ENCODE measurements at regions not wholly inside any gene's neighbourhood (a gene's known extent, or its start where the extent isn't known, plus 50 kb on each side); places are given as distances from the start of the nearest gene placed in this dataset.
A peak's percentile ranks its signal among the peaks of the same experiment; 100 is the strongest.

DNA sequence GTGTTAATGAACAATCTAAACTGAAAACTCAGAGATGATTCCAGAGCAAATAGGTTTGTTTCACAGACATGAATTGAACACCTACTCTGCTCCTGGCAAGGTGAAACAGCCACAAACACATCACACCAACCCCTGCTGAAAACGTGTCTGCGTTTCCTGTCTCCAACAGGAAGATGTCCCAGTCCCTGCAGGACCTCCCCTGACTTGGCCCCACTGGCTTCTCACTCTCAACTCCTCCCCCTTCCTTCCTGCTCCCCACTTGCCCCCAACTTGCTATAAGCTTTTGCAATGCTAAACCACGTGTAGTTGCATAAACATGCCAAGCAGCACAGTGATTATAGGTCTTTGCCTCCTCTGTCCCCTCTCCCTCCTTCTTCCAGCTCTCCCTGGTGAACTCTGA, 567.6 kb downstream of the BCL11B start:
- peak; percentile 64 for DNase-seq

DNA sequence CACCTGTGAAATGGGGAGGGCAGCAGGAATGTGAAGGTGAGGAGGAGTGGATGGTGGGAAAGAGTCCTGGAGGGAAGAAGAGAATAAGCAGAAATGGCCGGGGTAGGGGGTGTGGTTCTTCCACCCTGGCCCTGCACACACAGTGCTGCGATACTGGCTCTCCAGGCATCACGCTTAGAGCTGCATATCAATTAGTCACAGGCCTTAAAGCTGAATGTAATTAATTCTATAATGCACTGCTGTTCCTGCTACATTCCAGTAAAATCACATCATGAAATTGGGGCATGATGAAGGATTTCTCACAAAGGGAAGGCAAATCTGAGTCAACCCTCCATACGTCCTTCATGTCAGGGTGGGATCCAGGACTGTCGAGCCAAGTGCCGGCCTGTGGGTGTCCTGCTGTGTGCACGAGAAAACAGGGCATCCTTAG, 566.1 kb downstream of the BCL11B start:
- DNase-seq: no peak

DNA sequence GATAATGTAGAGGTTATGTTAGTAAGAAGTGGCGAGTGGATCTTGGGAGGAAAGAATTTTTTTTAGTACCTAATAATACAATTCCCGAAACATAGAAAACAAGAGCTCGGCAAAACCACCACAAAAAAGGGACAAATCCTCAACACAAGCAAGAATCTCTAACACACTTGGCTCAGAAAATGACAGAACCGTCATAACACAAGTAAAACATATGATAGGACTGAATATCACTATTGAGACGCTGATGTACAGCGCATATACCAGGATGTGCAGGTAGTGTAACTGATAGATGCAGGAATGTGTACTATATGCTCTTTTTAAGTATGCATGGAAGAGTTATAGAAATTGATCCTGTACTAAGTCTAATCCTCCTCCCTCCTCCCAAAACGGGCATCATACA, 564.5 kb downstream of the BCL11B start:
- DNase-seq: no peak

GRCh38 chr14:98708555-98708954, 563.4 kb downstream of the BCL11B start:
- DNase-seq: no peak

- peak; percentile 24 for DNase-seq
Observed at GRCh38 chr14:98711453-98711852, 560.5 kb downstream of the BCL11B start.

GRCh38 chr14:98714626-98715425, 557.2 kb downstream of the BCL11B start:
- no peak for DNase-seq

DNA sequence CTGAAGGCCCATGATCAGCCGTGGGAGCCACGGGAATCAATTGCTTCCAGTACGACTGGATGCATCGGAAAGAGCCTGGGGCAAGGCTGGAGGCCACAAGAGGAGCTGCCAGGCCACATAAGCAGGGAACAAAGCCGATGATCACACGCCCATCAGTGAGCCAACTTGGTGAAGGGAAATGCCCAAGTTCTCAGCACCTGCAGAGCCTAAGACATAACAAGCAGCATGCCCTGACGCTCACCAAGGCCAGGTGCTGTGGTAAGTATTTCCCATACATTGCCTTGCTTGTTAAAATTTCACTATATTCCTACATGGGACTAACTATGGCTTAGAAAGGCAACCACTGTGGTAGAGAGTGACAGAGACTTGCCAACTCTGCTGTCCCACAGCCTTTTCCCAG, 555.9 kb downstream of the BCL11B start:
- no peak for DNase-seq

- DNase-seq: no peak
Observed at GRCh38 chr14:98721061-98721460, 550.9 kb downstream of the BCL11B start.

- DNase-seq: no peak
Observed at GRCh38 chr14:98724734-98725133, 547.3 kb downstream of the BCL11B start.

GRCh38 chr14:98725191-98725590, 546.8 kb downstream of the BCL11B start:
- DNase-seq: no peak

GRCh38 chr14:98725676-98726075, 546.3 kb downstream of the BCL11B start:
- DNase-seq: no peak

GRCh38 chr14:98726585-98727405, 545.2 kb downstream of the BCL11B start:
- DNase-seq: no peak

DNA sequence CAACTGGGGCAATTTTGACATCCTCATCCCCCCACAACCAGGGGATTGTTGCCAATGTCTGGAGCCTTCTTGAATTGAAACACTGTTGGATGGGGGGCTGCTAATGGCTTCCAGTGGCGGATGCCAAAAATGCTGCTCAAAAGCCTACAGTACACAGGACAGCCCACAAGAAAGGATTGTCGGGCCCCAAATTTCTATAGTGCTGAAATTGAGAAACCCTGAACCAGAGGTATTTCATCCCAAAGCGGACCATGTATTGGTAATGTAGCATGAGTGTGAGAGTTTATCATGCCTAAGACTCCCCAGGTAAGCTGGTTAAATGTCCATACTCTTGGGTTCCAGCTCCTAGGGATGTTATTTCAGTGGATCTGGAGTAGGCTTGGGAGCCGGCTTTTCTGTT, 544.0 kb downstream of the BCL11B start:
- DNase-seq: no peak

DNA sequence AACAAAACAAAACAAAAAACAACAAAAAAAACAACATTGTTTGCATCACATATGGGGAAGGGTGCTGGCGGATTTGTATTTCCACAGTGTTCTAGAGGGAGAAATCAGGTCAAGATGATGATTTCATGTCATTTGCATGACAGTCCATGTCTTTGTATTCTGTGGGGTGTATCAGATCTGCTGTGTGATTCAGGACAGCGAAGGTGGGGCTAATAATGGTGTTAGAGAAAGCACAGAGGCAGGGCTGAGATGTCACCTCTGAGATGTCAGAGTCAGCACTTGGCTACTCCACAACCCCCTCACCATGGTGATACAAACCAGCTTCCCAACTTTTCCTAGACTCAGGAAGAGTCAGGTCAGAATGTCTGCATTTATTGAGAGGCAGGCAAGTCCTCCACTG, 543.2 kb downstream of the BCL11B start:
- DNase-seq: no peak

GRCh38 chr14:98731286-98731685, 540.7 kb downstream of the BCL11B start:
- no peak for DNase-seq

DNA sequence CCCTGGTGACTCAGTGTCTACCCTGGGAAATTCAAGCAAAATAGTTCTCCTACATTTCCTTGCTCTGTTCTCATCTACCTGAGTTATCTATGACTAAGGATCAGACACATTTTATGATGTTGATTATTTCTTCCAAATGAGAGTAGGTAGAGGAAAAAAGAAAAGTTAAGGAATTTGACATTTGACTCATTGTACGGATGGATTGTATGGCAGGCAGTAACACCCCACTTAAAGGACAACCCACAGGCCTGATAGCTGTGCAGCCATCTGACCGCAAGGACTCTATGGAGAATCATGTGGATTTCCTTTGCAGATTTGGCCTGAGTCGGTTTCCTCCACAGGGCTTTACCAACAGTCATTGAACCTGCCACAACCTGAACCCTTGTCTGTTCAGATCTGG, 540.3 kb downstream of the BCL11B start:
- DNase-seq: no peak

DNA sequence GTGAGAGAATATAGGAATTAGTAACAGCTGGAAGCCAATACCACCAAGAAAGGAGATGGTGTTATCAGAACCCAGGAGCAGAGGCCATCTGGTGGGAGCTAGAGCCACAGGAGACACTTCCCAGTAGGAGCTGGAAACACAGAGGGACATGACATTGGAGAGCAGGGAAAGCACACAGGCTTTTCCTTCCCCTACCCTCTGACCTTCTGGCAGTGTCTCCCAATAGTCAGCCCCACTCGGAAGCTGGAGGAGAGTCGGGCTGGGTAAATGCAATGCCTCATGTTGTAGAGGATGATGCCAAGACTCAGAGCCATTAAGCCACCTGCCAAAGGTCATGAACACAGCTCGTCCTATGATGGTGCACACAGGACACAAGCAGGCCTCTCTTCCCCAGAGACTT, 538.5 kb downstream of the BCL11B start:
- DNase-seq: no peak

DNA sequence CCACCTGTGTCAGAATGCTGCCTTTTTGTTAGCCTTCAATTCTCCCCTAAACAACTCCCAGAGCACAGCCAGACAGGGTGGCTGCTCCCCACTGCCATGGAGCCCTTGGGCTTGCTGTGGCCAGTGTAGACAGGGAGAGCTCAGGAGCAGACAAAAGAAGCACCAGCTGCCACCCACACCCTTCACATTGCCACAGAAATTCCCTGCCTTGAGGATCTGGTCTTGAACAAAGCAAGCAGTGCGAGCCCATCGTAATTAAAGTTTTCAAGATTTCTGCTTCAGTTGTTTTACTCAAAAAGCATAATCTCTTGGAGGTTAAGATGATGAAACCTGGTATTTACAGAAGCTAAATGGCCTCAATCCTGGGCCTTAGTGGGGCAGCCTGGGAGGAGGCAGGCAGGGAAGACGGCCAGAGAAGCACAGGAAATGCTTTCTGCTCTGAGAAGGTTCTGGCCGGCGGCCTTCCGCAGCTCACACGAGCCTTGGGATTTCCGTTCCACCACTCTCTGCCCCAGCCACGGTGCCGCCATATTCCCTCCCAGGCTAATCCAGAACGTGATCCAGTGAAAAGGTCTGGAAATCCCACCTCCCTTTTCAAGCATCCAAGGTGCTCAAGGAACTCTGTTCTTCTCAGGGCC, 535.2 kb downstream of the BCL11B start:
- DNase-seq: no peak

GRCh38 chr14:98741523-98741922, 530.5 kb downstream of the BCL11B start:
- no peak for DNase-seq

DNA sequence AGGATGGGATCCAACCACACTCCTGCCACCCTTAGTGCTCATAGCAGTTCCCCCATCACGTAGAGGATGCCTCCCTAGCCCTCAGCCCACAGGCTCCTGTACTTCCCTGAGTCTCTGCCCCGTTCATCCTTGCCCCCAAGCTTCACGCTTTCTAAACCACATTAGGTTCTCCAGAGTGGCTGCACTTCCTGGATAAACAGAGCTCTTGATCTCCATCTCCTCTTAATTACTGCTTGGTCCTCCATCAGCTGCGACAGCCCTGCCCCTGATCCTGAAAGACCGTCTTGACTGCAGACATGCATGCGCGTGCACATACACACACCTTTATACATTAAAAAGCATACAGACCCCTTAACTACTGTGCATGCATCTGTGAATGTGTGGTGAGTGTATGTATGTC, 530.0 kb downstream of the BCL11B start:
- DNase-seq: no peak

DNA sequence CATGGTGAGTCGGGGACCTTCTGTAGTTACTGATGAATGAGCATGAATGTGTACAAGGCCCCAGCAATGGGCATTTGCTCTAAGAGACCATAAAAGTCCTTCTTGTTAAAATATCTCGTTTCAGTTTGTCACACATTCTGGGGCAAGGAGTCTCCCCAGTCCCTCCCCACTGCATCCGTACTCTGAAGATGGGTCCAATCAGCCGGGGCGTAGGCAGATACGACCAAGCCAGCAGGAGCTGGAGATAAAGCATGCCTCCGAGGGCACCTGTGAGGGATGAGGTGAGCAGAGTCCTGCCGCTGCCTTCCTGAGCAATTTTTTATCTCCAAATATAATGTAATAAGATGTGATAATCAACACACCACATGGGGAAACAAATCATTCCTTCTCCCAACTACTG, 528.5 kb downstream of the BCL11B start:
- DNase-seq: no peak

- no peak for DNase-seq
Observed at GRCh38 chr14:98748966-98749365, 523.0 kb downstream of the BCL11B start.

DNA sequence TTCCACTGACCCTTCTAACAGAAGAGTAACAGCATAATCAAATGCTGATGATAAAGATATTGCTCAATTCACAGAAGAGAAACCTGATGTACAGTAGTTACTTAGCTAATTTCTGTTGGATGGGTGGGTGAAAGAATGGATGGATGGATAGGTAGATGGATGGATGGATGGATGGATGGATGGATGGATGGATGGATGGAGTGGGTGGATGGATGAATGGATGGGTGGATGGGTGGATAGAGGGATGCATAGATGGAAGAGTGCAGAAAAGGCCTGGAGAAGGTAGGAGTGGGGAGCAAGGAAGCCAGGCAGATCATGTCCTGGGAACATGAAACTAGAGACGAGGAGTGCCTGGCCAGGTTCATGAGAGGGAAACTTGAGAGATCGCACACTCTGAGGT, 520.9 kb downstream of the BCL11B start:
- DNase-seq: no peak

DNA sequence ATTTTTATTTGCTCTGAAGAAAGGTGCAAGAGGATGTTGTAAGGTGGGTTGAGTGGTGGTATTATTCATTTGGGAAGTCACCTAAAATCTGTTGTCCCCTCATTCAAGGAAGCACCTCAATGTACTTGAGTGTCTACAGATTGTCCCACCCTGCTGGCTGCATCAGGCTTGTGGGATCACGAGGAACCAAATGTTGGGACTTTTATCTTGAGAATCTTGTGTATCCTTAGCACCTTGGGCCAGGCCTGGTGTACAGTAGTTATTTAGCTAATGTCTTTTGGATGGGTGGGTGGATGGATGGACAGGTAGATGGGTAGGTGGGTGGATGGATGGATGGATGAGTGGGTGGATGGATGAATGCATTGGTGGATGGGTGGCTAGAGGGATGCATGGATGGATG, 519.3 kb downstream of the BCL11B start:
- no peak for DNase-seq

Data from CD4-positive, alpha-beta T cell treated with Interleukin-10 for 1 hour (primary cell).